RCC 7860 (cell line): ENCODE measurements at regions not wholly inside any gene's neighbourhood (a gene's known extent, or its start where the extent isn't known, plus 50 kb on each side); places are given as distances from the start of the nearest gene placed in this dataset.
"Not testable (repeated sequence)": the region's sequence is repeated elsewhere in the genome, so short reads cannot be mapped to it uniquely, and the experiment has no call there.

Experiments
- DNase-seq: peaks from one replicate; pipeline ENCODE4 v3.0.0-alpha.2; 2015; ENCODE audit warnings: low spot score
- FAIRE-seq: peaks from 2 replicates; lab custom pipeline; 2012; peaks lifted over from hg19 to GRCh38; lab: Jason Lieb, UNC

- FAIRE-seq, result not testable (repeated sequence)
Measured at GRCh38 chr5:134471858-134472449, 53.5 kb upstream of the JADE2 start.

GRCh38 chr5:134468921-134469400 is 56.5 kb upstream of the JADE2 start:
- no peak for DNase-seq
- no peak for FAIRE-seq

More at GRCh38 chr5:134471858-134472449, 53.5 kb upstream of the JADE2 start:
- DNase-seq, result not testable (repeated sequence)

GRCh38 chr5:134467231-134467630 is 55.5 kb upstream of the CDKN2AIPNL start:
- DNase-seq (no peak), FAIRE-seq (no peak)

GRCh38 chr5:134466241-134467069 is 54.8 kb upstream of the CDKN2AIPNL start:
- FAIRE-seq (peak; percentile 84), DNase-seq (peak; percentile 85)

- FAIRE-seq (peak; percentile 67), DNase-seq (peak; percentile 86)
Measured at GRCh38 chr5:134465816-134466240, 54.1 kb upstream of the CDKN2AIPNL start.

GRCh38 chr5:134464988-134465815 is 53.5 kb upstream of the CDKN2AIPNL start:
- DNase-seq, result no peak
- no peak for FAIRE-seq

GRCh38 chr5:134463991-134464760 is 52.5 kb upstream of the CDKN2AIPNL start:
- DNase-seq (no peak), FAIRE-seq (no peak)

GRCh38 chr5:134463176-134463720 is 51.6 kb upstream of the CDKN2AIPNL start:
- DNase-seq (no peak), FAIRE-seq (no peak)

- FAIRE-seq, result no peak
- no peak for DNase-seq
Measured at GRCh38 chr5:134462761-134463160, 51.1 kb upstream of the CDKN2AIPNL start.

GRCh38 chr5:134462047-134462575 is 50.4 kb upstream of the CDKN2AIPNL start:
- DNase-seq (no peak), FAIRE-seq (no peak)
